ENCODE measurements at regions not wholly inside any gene's neighbourhood (a gene's known extent, or its start where the extent isn't known, plus 50 kb on each side); places are given as distances from the start of the nearest gene placed in this dataset.

DNA sequence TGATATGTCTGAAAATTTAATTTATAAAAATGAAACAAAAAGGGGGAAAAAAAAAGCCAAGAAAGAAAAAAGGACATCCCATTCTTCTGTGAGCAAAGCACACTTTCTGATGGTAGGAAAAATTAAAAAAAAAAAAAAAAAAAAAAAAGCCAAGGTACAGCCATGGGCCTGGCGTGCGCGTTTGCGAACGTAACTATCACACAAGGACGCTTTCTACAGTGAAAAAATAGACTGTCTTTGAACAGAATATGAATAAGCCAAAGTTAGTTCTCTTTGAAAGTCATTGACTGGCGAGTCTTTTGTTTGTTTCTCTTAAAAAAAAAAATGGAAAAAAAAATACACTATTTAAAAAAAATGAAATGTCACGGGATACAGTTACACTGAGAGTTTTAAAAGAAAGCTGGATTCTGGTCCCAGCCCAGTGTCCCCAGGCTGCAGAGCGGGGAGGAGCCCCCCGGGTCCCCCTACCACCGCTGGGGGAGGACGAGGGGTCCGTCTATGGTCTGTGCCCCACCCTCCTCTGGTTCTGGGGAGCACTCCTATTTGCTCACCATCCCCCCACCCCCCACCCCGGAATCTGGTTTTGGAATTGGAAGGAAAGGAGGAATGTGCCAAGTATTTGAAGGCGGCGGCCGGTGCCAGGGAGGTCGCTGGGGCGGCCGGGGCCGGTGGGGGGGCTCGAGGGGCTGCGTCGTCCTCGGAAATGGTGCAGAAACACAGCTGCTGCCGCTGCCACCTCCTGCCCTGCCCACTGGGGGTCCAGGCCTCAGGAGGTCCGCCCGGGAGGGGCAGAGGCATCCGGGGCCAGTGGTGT, 134.5 kb downstream of the PTPRS start:
- H3K4me2 ChIP-seq (ENCODE audit: insufficient read depth in 1 of 2, low read depth in 2 of 2, low read length in 2 of 2): no peak overlapping the region
- H3K18ac ChIP-seq (ENCODE audit: extremely low read depth, low read length): no peak overlapping the region
- H3K9me3 ChIP-seq (ENCODE audit: insufficient read depth in 2 of 2, low read depth in 1 of 2, low read length in 1 of 2): 0 out of 4 replicates have a peak, but pooled peaks cover 0 to 4% of the 10 kb centered on the region in 2 experiments
- no peak overlapping the region for H3K9ac ChIP-seq (replicated peaks in 1 of 4; ENCODE audit: extremely low read depth in 1 of 4, low read depth in 3 of 4, low read length in 3 of 4)
- DNase-seq (ENCODE audit: low read depth in 1 of 2, low spot score in 2 of 2) (no peak), FAIRE-seq (no peak)
- no peak overlapping the region for H3K27ac ChIP-seq (ENCODE audit: low read depth, low read length)
- H3K4me3 ChIP-seq (ENCODE audit: extremely low read depth in 1 of 4, insufficient read depth in 2 of 4, low read depth in 3 of 4, low read length in 4 of 4): no peak overlapping the region
- H2BK120ac ChIP-seq (replicated peaks; ENCODE audit: low read depth, low read length): no peak overlapping the region
- H3K56ac ChIP-seq (replicated peaks; ENCODE audit: insufficient read length, low read depth, low read length): no peak overlapping the region
- H3K27me3 ChIP-seq (replicated peaks in 1 of 4; ENCODE audit: control insufficient read depth in 3 of 4, extremely low read depth in 1 of 4, insufficient read depth in 3 of 4, low read length in 3 of 4): no peaks in the 10 kb centered on the region
- no peak overlapping the region for H3K23ac ChIP-seq (ENCODE audit: insufficient read length)
- peaks cover 23 to 44% (median 34%) of the 10 kb centered on the region in 4 experiments for H3K36me3 ChIP-seq (ENCODE audit: control insufficient read depth in 2 of 4, insufficient read depth in 4 of 4, low read length in 3 of 4)
- no peak overlapping the region for H3K14ac ChIP-seq (ENCODE audit: insufficient read length)
- H2AK5ac ChIP-seq (ENCODE audit: low read depth, low read length): no peak overlapping the region
- POLR2A ChIA-PET (ENCODE audit: partially characterized antibody): interaction anchor here (1.0 kb wide), 2 partner anchors 26 to 55 kb away, joined by 3 read pairs; no protein-coding TSS in a partner anchor
- CTCF ChIA-PET (ENCODE audit: partially characterized antibody): interaction anchor here (0.6 kb wide), 1 partner anchor 66 kb away, joined by 3 read pairs; no protein-coding TSS in a partner anchor
- H3K79me1 ChIP-seq (ENCODE audit: low read depth, low read length): no peaks in the 10 kb centered on the region; the same call in 1 of the 2 replicates
- peaks cover 8% of the 10 kb centered on the region; the same call in 1 of the 2 replicates for H3K23me2 ChIP-seq (ENCODE audit: low read depth, low read length)
- no peak overlapping the region for H2BK5ac ChIP-seq (ENCODE audit: low read depth, low read length)
- WGBS, 2 experiments (ENCODE audit: extremely low coverage in 1 of 2, insufficient coverage in 1 of 2, insufficient read length in 1 of 2, insufficient replicate concordance in 2 of 2, low coverage in 1 of 2, low lambda C conversion rate in 2 of 2, missing lambda C conversion rate in 1 of 2): 87% methylated on average over 17 of the region's 29 CpGs; no CpG with 5 or more reads in 1 of the 2 experiments
- H4K91ac ChIP-seq (replicated peaks; ENCODE audit: insufficient read length, low read length): no peak overlapping the region
- no peak overlapping the region for H4K8ac ChIP-seq (ENCODE audit: extremely low read depth, insufficient read depth, low read length)
- no peak overlapping the region for H4K5ac ChIP-seq (ENCODE audit: insufficient read length, low read depth, low read length)
- H3K79me2 ChIP-seq (ENCODE audit: control insufficient read depth in 1 of 2, insufficient read depth in 2 of 2, low read length in 2 of 2): no peaks in the 10 kb centered on the region
- H2AFZ ChIP-seq (ENCODE audit: low read length): no peak overlapping the region
- H4K20me1 ChIP-seq (replicated peaks in 1 of 2; ENCODE audit: control insufficient read depth in 1 of 2, insufficient read depth in 2 of 2, low read length in 2 of 2): peaks cover 4 to 8% of the 10 kb centered on the region in 2 experiments
- H3K4me1 ChIP-seq (replicated peaks in 1 of 4; ENCODE audit: control insufficient read depth in 3 of 4, insufficient read depth in 4 of 4, low read length in 3 of 4): no peaks in the 10 kb centered on the region
- H2BK15ac ChIP-seq (ENCODE audit: low read length): no peak overlapping the region
- H2BK20ac ChIP-seq (ENCODE audit: low read length): no peak overlapping the region
- no peak overlapping the region for H2BK12ac ChIP-seq (ENCODE audit: low read depth, low read length)
- no peak overlapping the region for H3K4ac ChIP-seq (replicated peaks; ENCODE audit: insufficient read length, low read depth, low read length)
- TF ChIP-seq ATF2 (IDR thresholded peaks at IDR 0.05; ENCODE audit: low read length) (no peak), CREB1 (IDR thresholded peaks at IDR 0.05) (no peak), RNF2 (IDR thresholded peaks at IDR 0.05; ENCODE audit: borderline replicate concordance, low read depth, low read length, missing control alignments, poor library complexity, severe bottlenecking) (no peak), TEAD4 (IDR thresholded peaks at IDR 0.05; ENCODE audit: low read depth, low read length) (no peak), TBP (IDR thresholded peaks at IDR 0.05; ENCODE audit: low read depth, low read length) (no peak), RXRA (IDR thresholded peaks at IDR 0.05; ENCODE audit: insufficient read depth, low read depth, low read length) (no peak), ZNF274 (IDR thresholded peaks at IDR 0.05; ENCODE audit: borderline replicate concordance, extremely low read depth, low read length) (no peak), BRCA1 (IDR thresholded peaks at IDR 0.05; ENCODE audit: low read depth, low read length) (no peak), RAD21 (IDR thresholded peaks at IDR 0.05 in 1 of 2, conservative IDR thresholded peaks at IDR 0.05 in 1 of 2; ENCODE audit: low read depth in 2 of 2, low read length in 2 of 2) (no peak), ASH2L (IDR thresholded peaks at IDR 0.05; ENCODE audit: low read length) (no peak)

All from H1 (cell line).